GM18520 (cell line): ENCODE measurements at regions not wholly inside any gene's neighbourhood (a gene's known extent, or its start where the extent isn't known, plus 50 kb on each side); places are given as distances from the start of the nearest gene placed in this dataset.

Experiments used
- ATAC-seq: cut with Tn5 transposase; IDR thresholded peaks from one replicate; pipeline ENCODE4 v1.9.1; 2021; ENCODE audit not compliant: unreplicated experiment

GRCh38 chr7:68994841-68995240, 603.4 kb upstream of the AUTS2 start:
- ATAC-seq: no peak

- no peak for ATAC-seq
Measured at GRCh38 chr7:68998136-68998535, 600.1 kb upstream of the AUTS2 start.

DNA sequence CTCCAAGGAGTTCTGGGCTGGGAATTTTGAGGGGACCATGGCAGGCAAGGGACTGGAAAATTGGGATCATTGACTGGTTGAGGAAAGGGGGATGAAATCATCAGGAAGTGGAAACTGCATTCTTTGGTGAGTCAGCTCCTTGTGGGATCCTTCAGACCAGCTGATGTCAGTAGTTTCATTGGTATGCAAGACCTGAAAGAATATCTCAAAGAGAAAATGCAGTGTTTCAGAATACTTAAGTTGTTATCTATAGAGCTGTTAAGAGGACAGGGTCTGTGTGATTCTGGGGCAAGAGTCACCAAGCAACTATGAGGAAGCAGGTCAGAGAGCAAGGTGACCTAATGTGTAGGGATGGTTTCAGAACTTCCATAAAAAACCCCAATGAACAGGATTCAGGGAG, 595.9 kb upstream of the AUTS2 start:
- ATAC-seq: no peak

DNA sequence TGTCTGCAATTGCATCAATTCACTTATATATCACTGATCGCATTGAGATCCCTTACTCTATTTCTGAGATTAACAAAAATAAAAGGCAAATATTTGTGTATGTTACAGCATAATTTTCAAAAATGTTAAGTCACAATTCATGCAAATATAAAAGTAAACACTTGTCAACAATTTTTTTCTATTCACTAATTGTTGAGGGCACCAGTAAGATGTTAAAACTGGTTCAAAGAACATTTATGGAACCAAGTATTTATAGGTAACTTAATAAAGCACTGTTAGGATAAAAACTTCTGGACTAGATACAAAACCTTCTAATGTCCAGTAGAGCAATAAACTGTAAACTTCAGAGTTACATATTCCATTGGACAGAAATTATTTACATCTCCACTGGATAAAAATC, 586.1 kb upstream of the AUTS2 start:
- no peak for ATAC-seq

DNA sequence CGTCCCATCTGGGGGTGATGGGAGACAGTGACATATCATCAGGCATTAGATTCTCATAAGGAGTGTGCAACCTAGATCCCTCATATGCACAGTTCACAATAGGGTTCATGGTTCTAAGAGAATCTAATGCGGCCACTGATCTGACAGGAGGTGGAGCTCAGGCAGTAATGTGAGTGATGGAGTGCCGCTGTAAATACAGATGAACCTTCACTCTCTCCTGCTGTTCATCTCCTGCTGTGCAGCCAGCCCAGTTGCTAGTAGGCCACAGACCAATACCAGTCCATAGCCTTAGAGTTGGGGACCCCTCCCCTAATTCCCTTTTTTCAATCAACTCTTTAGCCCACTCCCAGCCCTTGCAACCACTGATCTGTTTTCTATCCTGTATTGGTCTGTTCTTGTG, 581.1 kb upstream of the AUTS2 start:
- no peak for ATAC-seq

GRCh38 chr7:69018200-69018599, 580.1 kb upstream of the AUTS2 start:
- ATAC-seq: no peak

- ATAC-seq: no peak
Measured at GRCh38 chr7:69019437-69019836, 578.8 kb upstream of the AUTS2 start.

DNA sequence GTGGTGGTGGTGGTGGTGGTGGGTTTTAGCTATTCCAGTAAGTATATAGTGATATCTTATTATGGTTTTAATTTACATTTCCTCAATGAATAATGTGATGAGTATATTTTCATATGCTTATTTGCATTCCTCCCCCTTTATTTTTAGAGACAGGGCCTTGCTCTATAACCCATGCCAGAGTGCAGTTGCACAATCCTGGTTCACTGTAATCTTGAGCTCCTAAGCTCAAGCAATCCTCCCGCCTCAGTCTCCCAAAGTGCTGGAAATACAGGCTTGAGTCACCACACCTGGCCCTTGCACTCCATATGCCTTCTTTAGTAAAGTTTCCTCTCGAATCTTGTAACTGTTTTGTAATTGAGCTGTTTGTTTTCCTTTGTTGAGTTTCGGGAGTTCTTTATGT, 577.7 kb upstream of the AUTS2 start:
- ATAC-seq: no peak

DNA sequence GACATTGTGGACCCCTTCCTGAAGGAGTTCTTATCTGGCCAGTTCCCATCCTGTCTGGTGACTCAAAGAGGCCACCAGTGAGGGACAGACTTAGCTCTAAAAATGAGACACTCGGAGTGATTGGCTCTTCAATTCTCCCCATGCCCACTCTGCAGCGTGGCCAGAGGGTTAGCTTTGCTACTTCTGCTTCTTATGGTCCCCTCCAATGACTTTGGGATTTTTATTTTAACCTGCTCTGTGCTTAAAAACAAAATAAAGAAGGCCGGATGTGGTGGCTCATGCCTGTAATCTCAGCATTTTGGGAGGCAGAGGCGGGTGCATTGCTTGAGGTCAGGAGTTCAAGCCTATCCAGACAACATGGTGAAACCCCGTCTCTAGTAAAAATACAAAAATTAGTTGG, 573.0 kb upstream of the AUTS2 start:
- no peak for ATAC-seq

GRCh38 chr7:69032848-69033247, 565.4 kb upstream of the AUTS2 start:
- no peak for ATAC-seq

DNA sequence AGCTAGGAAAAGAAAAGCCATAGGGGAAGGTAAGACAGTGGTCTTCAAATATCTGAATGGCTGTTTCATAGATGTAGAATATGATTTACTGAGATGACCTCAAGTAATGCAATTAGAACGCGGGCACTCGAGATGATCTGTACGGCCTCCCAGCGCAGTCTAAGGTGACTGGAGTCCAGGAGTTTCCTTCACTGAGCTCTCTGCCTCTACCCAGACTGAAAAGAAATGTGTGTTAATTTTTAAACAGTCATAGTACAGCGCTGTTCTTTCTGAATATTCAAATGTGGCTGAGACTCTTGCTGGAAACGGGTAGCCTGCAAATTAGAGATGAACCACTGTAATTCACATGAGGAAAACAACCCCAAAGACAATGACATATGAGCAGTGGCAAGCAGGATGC, 562.4 kb upstream of the AUTS2 start:
- ATAC-seq: no peak

DNA sequence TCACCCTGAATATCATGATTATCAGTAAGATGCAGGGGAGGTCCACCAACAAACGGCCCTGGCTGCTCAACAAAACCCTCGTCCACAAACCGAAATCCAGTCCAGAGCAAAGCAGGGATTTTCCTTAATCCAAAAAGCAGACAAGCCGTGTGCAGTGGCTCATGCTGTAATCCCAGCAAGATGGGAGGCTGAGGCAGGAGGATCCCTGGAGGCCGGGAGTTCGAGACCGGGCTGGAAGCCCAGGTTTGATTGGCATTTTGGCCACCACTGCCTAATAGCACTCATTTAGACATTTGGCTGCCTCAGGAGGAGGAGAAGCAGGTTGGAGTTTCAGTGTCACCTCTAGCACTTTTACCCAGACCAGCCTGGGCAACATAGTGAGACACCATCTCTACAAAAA, 562.0 kb upstream of the AUTS2 start:
- ATAC-seq: no peak

GRCh38 chr7:69038915-69039314, 559.4 kb upstream of the AUTS2 start:
- ATAC-seq: no peak

- no peak for ATAC-seq
Measured at GRCh38 chr7:69042138-69042537, 556.1 kb upstream of the AUTS2 start.

DNA sequence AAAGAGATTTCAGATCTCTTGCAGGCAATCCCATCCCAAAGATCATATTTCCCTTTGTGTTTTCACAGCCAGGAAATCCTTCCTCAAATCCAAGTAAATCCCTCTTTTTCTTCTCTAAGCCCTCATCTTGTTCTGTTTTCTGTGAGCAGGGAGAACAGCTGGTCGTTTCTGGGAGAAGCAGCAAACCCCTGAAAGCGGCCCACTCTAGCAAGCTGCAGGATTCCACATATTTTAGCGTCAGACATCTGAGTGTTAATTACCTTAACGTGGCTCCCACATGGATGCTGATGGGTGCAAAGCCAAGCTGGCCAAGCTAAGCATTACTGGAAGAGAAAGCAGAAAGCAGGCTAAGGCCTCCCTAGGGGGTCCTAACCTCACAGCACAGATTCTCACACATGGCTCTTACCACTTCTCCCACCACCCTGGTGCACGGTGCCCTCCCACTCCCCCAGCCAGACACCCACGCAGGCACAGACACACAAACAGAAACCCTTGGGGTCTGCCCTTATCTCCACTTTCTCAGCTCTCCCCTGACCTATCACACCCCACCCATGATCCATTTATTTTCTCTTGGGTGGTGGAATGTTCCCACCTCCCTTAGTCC, 551.0 kb upstream of the AUTS2 start:
- no peak for ATAC-seq

DNA sequence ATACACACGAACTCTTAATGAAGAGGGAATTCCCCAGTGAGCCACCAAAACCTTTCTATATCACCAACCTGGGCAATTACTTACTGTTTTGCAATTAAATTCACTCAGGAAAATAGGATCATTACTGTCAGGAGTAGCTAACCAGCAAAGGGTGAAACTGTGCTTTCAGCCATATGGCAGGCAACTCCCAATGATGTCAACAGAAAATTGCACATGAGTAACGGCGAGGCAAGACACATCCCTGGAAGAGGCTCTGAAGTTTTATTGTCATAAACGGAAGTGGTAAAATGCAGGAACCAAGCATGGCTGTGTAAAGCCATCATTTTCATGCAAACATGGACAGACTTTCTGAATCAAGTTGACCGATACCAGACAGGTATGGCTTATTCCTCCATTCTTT, 548.9 kb upstream of the AUTS2 start:
- ATAC-seq: no peak

GRCh38 chr7:69052447-69052846, 545.8 kb upstream of the AUTS2 start:
- no peak for ATAC-seq

DNA sequence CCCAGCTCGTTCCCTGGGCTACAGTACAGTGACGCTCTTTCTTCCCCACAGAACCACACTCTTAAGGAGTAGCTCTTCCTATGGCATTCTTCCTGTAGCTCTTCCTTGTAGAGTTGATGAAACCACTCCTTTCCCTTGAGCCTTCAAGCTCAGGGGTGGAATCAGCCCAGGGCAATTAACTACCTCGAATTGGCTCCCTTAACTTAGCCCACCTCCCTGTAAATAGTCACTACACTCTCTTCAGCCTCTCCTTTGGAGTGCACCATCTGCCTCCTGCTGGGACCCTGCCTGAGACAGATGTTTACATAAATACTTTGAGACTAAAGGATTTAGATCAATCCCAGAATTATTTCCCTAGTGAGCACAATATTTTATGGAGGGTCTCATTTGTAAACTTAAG, 537.8 kb upstream of the AUTS2 start:
- ATAC-seq: no peak

GRCh38 chr7:69062020-69062765, 536.1 kb upstream of the AUTS2 start:
- no peak for ATAC-seq

DNA sequence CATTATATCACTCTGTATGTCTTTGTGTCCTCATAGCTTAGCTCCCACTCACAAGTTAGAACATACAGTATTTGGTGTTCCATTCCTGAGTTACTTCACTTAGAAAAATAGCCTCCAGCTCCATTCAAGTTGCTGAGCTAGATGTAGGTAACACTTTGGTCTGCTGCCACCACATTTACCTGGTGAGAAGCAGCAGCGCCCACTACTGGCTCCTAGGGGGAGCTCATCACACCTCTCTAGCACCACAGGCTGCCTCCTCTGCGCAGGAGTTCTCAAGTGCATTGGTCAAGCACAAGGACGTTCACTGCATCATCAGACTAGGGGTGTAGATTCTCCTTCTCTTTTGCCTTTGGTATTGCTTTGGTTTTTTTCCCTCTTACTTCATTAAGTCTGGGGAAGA, 530.9 kb upstream of the AUTS2 start:
- ATAC-seq: no peak

- no peak for ATAC-seq
Measured at GRCh38 chr7:69070476-69070875, 527.8 kb upstream of the AUTS2 start.

- no peak for ATAC-seq
Measured at GRCh38 chr7:69076566-69076965, 521.7 kb upstream of the AUTS2 start.
